IgD-negative memory B cell (primary cell): ENCODE measurements at regions not wholly inside any gene's neighbourhood (a gene's known extent, or its start where the extent isn't known, plus 50 kb on each side); places are given as distances from the start of the nearest gene placed in this dataset.
A peak's percentile ranks its signal among the peaks of the same experiment; 100 is the strongest.

Experiments
- H3K27ac Mint-ChIP-seq, 3 donors: one replicate each; pipeline ENCODE4 v1.8.0; 2020 to 2022; ENCODE audit warnings: mild to moderate bottlenecking in 3 of 3, mixed read lengths in 3 of 3, moderate library complexity in 1 of 3
- H3K27me3 Mint-ChIP-seq: one replicate; pipeline ENCODE4 v1.8.0; 2021; ENCODE audit warnings: mixed read lengths
- H3K36me3 Mint-ChIP-seq: one replicate; pipeline ENCODE4 v1.8.0; 2020; ENCODE audit warnings: mild to moderate bottlenecking, mixed read lengths
- H3K4me1 Mint-ChIP-seq, 3 donors: one replicate each; pipeline ENCODE4 v1.8.0; 2020 to 2022; ENCODE audit warnings: mixed read lengths in 3 of 3, mild to moderate bottlenecking in 1 of 3
- H3K4me3 Mint-ChIP-seq, 4 donors: one replicate each; pipeline ENCODE4 v1.8.0; 2020 to 2022; ENCODE audit warnings: mild to moderate bottlenecking in 4 of 4, mixed read lengths in 4 of 4, moderate library complexity in 3 of 4
- H3K9me3 Mint-ChIP-seq, 3 donors: one replicate each; pipeline ENCODE4 v1.8.0; 2020 to 2021; ENCODE audit warnings: mixed read lengths in 3 of 3, mild to moderate bottlenecking in 1 of 3

- H3K27ac Mint-ChIP-seq, result no peak overlapping the region
- H3K4me1 Mint-ChIP-seq, result peaks cover 0 to 3% (median 0%) of the 10 kb centered on the region in 3 donors
- no peaks in the 10 kb centered on the region for H3K36me3 Mint-ChIP-seq
- H3K4me3 Mint-ChIP-seq, result no peak overlapping the region
- no peaks in the 10 kb centered on the region for H3K9me3 Mint-ChIP-seq
- no peaks in the 10 kb centered on the region for H3K27me3 Mint-ChIP-seq
Observed at GRCh38 chr10:52979295-52979990, 206.9 kb upstream of the MBL2 start.

GRCh38 chr10:52977581-52977980 lies 205.0 kb upstream of the MBL2 start:
- H3K9me3 Mint-ChIP-seq, result peaks cover 0 to 13% (median 0%) of the 10 kb centered on the region in 3 donors
- no peaks in the 10 kb centered on the region for H3K36me3 Mint-ChIP-seq
- H3K4me3 Mint-ChIP-seq, result no peak overlapping the region
- H3K27ac Mint-ChIP-seq, result no peak overlapping the region
- no peaks in the 10 kb centered on the region for H3K27me3 Mint-ChIP-seq
- peaks cover 0 to under 1% (median 0%) of the 10 kb centered on the region in 3 donors for H3K4me1 Mint-ChIP-seq

- Mint-ChIP-seq H3K27ac (no peak overlapping the region), H3K4me1 (peaks cover 6 to 20% (median 6%) of the 10 kb centered on the region in 3 donors), H3K9me3 (peaks cover 2 to 5% (median 3%) of the 10 kb centered on the region in 3 donors), H3K27me3 (no peaks in the 10 kb centered on the region), H3K4me3 (no peak overlapping the region), H3K36me3 (no peaks in the 10 kb centered on the region)
Observed at GRCh38 chr10:52967806-52968795, 195.5 kb upstream of the MBL2 start.

- no peaks in the 10 kb centered on the region for H3K36me3 Mint-ChIP-seq
- peaks cover 0 to 5% (median 2%) of the 10 kb centered on the region in 3 donors for H3K9me3 Mint-ChIP-seq
- H3K4me3 Mint-ChIP-seq, result peak overlapping the region in 1 of 4 donors; percentile 32
- no peaks in the 10 kb centered on the region for H3K27me3 Mint-ChIP-seq
- peak overlapping the region in 1 of 3 donors; percentile 89 for H3K27ac Mint-ChIP-seq
- peaks cover 6 to 20% (median 6%) of the 10 kb centered on the region in 3 donors for H3K4me1 Mint-ChIP-seq
Observed at GRCh38 chr10:52966904-52967303, 194.3 kb upstream of the MBL2 start.

- Mint-ChIP-seq H3K9me3 (peaks cover 0 to 4% (median 2%) of the 10 kb centered on the region in 3 donors), H3K27me3 (no peaks in the 10 kb centered on the region), H3K36me3 (no peaks in the 10 kb centered on the region), H3K4me1 (peaks cover 6 to 20% (median 6%) of the 10 kb centered on the region in 3 donors), H3K27ac (peak overlapping the region in 2 of 3 donors; percentile 28 to 84), H3K4me3 (peak overlapping the region; percentile 6 to 87 (median 74))
Observed at GRCh38 chr10:52965938-52966401, 193.4 kb upstream of the MBL2 start.

GRCh38 chr10:52965509-52965908 lies 192.9 kb upstream of the MBL2 start:
- Mint-ChIP-seq H3K27ac (peak overlapping the region in 1 of 3 donors; percentile 84), H3K4me1 (peaks cover 6 to 20% (median 6%) of the 10 kb centered on the region in 3 donors), H3K36me3 (no peaks in the 10 kb centered on the region), H3K9me3 (peaks cover 0 to 4% (median 2%) of the 10 kb centered on the region in 3 donors), H3K27me3 (no peaks in the 10 kb centered on the region), H3K4me3 (peak overlapping the region; percentile 6 to 87 (median 74))

GRCh38 chr10:52961323-52961722 lies 188.7 kb upstream of the MBL2 start:
- H3K4me3 Mint-ChIP-seq, result no peak overlapping the region
- peaks cover 4 to 8% (median 6%) of the 10 kb centered on the region in 3 donors for H3K4me1 Mint-ChIP-seq

GRCh38 chr10:52959810-52960209 lies 187.2 kb upstream of the MBL2 start:
- Mint-ChIP-seq H3K9me3 (peaks cover 0 to 2% (median 0%) of the 10 kb centered on the region in 3 donors), H3K36me3 (no peaks in the 10 kb centered on the region), H3K27me3 (no peaks in the 10 kb centered on the region), H3K4me3 (no peak overlapping the region), H3K4me1 (no peaks in the 10 kb centered on the region), H3K27ac (no peak overlapping the region)

More at GRCh38 chr10:52961323-52961722, 188.7 kb upstream of the MBL2 start:
- no peak overlapping the region for H3K27ac Mint-ChIP-seq
- H3K9me3 Mint-ChIP-seq, result peaks cover 0 to 2% (median 0%) of the 10 kb centered on the region in 3 donors
- no peaks in the 10 kb centered on the region for H3K36me3 Mint-ChIP-seq
- H3K27me3 Mint-ChIP-seq, result no peaks in the 10 kb centered on the region

GRCh38 chr10:52956861-52957260 lies 184.3 kb upstream of the MBL2 start:
- Mint-ChIP-seq H3K9me3 (no peaks in the 10 kb centered on the region), H3K36me3 (no peaks in the 10 kb centered on the region), H3K27ac (no peak overlapping the region), H3K4me3 (no peak overlapping the region), H3K4me1 (no peaks in the 10 kb centered on the region), H3K27me3 (no peaks in the 10 kb centered on the region)

GRCh38 chr10:52956461-52956860 lies 183.9 kb upstream of the MBL2 start:
- no peaks in the 10 kb centered on the region for H3K36me3 Mint-ChIP-seq
- H3K4me1 Mint-ChIP-seq, result no peaks in the 10 kb centered on the region
- H3K9me3 Mint-ChIP-seq, result no peaks in the 10 kb centered on the region
- no peaks in the 10 kb centered on the region for H3K27me3 Mint-ChIP-seq
- H3K27ac Mint-ChIP-seq, result no peak overlapping the region
- no peak overlapping the region for H3K4me3 Mint-ChIP-seq

GRCh38 chr10:52955337-52955736 lies 182.8 kb upstream of the MBL2 start:
- H3K4me3 Mint-ChIP-seq, result no peak overlapping the region
- H3K27me3 Mint-ChIP-seq, result no peaks in the 10 kb centered on the region
- H3K9me3 Mint-ChIP-seq, result no peaks in the 10 kb centered on the region
- H3K4me1 Mint-ChIP-seq, result no peaks in the 10 kb centered on the region
- H3K36me3 Mint-ChIP-seq, result no peaks in the 10 kb centered on the region
- no peak overlapping the region for H3K27ac Mint-ChIP-seq

GRCh38 chr10:52954407-52954806 lies 181.8 kb upstream of the MBL2 start:
- Mint-ChIP-seq H3K27me3 (no peaks in the 10 kb centered on the region), H3K9me3 (no peaks in the 10 kb centered on the region), H3K4me1 (no peaks in the 10 kb centered on the region), H3K36me3 (no peaks in the 10 kb centered on the region), H3K27ac (no peak overlapping the region), H3K4me3 (no peak overlapping the region)

GRCh38 chr10:52952391-52953055 lies 179.9 kb upstream of the MBL2 start:
- Mint-ChIP-seq H3K4me3 (no peak overlapping the region), H3K36me3 (no peaks in the 10 kb centered on the region), H3K9me3 (no peaks in the 10 kb centered on the region), H3K27me3 (no peaks in the 10 kb centered on the region), H3K27ac (no peak overlapping the region), H3K4me1 (no peaks in the 10 kb centered on the region)

- Mint-ChIP-seq H3K4me3 (no peak overlapping the region), H3K27ac (peak overlapping the region in 1 of 3 donors; percentile 31), H3K9me3 (no peaks in the 10 kb centered on the region), H3K36me3 (no peaks in the 10 kb centered on the region), H3K27me3 (no peaks in the 10 kb centered on the region), H3K4me1 (no peaks in the 10 kb centered on the region)
Observed at GRCh38 chr10:52951824-52952223, 179.2 kb upstream of the MBL2 start.

- H3K36me3 Mint-ChIP-seq, result no peaks in the 10 kb centered on the region
- no peak overlapping the region for H3K27ac Mint-ChIP-seq
- no peaks in the 10 kb centered on the region for H3K9me3 Mint-ChIP-seq
Observed at GRCh38 chr10:52950578-52950977, 178.0 kb upstream of the MBL2 start.

More at GRCh38 chr10:52950578-52950977, 178.0 kb upstream of the MBL2 start:
- no peak overlapping the region for H3K4me3 Mint-ChIP-seq
- no peaks in the 10 kb centered on the region for H3K4me1 Mint-ChIP-seq
- H3K27me3 Mint-ChIP-seq, result no peaks in the 10 kb centered on the region
